ENCODE measurements at regions not wholly inside any gene's neighbourhood (a gene's known extent, or its start where the extent isn't known, plus 50 kb on each side); places are given as distances from the start of the nearest gene placed in this dataset.
"Not testable (repeated sequence)": the region's sequence is repeated elsewhere in the genome, so short reads cannot be mapped to it uniquely, and the experiment has no call there.

DNA sequence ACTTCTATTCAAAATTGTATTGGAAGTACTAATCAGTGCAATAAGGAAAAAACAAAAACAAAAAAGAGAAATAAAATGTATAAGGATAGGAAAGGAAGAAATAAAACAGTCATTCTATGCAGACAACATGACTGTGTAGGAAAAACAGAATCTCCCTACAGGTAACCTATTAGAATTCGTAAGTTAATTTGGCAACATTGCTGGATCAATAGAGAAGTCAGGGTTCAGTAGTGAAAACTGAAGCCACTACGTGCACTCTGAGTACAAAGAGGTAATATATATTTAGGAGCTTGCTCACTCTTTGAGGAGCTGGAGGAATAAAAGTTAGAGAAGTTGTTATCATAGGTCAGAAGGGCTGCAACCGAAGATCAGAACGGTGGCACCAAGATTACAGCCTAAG, 84.0 kb upstream of the BMAL1 start:
- Histone ChIP-seq H3K36me3 (ENCODE audit: control insufficient read depth, insufficient read depth, low read length) (no peaks in the 10 kb centered on the region), H3K4me3 (ENCODE audit: low read depth, low read length) (no peak overlapping the region), H3K27me3 (ENCODE audit: control insufficient read depth, insufficient read depth, low read length) (no peaks in the 10 kb centered on the region)
- TF ChIP-seq, protein P1, sequence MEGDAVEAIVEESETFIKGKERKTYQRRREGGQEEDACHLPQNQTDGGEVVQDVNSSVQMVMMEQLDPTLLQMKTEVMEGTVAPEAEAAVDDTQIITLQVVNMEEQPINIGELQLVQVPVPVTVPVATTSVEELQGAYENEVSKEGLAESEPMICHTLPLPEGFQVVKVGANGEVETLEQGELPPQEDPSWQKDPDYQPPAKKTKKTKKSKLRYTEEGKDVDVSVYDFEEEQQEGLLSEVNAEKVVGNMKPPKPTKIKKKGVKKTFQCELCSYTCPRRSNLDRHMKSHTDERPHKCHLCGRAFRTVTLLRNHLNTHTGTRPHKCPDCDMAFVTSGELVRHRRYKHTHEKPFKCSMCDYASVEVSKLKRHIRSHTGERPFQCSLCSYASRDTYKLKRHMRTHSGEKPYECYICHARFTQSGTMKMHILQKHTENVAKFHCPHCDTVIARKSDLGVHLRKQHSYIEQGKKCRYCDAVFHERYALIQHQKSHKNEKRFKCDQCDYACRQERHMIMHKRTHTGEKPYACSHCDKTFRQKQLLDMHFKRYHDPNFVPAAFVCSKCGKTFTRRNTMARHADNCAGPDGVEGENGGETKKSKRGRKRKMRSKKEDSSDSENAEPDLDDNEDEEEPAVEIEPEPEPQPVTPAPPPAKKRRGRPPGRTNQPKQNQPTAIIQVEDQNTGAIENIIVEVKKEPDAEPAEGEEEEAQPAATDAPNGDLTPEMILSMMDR (IDR thresholded peaks at IDR 0.05; ENCODE audit: insufficient read depth, low read length, poor library complexity, severe bottlenecking), result no peak
- no peak for DNase-seq (ENCODE audit: low read depth)

DNA sequence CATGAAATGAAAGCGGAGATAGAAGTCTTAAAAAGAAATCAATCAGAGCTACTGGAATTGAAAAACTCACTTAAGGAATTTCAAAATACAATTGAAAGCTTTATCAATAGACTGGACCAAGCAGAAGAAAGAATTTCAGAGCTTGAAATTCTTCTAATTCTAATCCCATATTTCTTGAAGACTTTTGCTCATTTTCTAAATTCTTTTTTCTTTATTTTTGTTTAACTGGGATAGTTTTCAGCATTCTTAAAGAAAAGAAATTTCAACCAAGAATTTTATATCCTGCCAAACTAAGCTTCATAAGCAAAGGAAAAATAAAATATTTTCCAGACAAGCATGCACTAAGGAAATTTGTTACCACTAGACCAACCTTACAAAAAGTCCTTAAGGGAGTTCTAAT, 80.2 kb upstream of the BMAL1 start:
- not testable (repeated sequence) for H3K4me3 ChIP-seq (ENCODE audit: low read depth, low read length); H3K27me3 ChIP-seq (ENCODE audit: control insufficient read depth, insufficient read depth, low read length); H3K36me3 ChIP-seq (ENCODE audit: control insufficient read depth, insufficient read depth, low read length); DNase-seq (ENCODE audit: low read depth)

DNA sequence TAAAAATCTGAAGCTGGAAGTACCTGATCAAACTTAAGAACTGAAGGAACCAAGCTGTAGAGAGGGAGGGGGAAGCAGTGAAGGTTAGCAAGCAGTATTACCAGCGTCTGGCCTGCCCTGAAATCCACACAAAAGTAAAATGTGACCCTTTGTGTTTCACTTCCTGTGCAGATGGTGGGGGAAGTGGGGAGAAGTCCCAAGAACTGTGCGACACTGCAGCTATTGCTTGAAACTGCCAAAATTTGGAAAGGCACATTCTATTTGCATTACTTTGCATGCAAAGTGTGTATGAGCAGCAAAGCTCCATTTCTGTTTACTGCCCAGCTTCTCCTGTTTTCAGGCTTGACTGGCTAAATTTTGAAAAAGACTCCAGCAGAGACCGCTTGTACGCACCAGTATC, 72.1 kb upstream of the BMAL1 start:
- DNase-seq (ENCODE audit: low read depth), result no peak
- no peak overlapping the region for H3K4me3 ChIP-seq (ENCODE audit: low read depth, low read length)
- TF ChIP-seq, protein P1 (IDR thresholded peaks at IDR 0.05; ENCODE audit: insufficient read depth, low read length, poor library complexity, severe bottlenecking), result no peak

DNA sequence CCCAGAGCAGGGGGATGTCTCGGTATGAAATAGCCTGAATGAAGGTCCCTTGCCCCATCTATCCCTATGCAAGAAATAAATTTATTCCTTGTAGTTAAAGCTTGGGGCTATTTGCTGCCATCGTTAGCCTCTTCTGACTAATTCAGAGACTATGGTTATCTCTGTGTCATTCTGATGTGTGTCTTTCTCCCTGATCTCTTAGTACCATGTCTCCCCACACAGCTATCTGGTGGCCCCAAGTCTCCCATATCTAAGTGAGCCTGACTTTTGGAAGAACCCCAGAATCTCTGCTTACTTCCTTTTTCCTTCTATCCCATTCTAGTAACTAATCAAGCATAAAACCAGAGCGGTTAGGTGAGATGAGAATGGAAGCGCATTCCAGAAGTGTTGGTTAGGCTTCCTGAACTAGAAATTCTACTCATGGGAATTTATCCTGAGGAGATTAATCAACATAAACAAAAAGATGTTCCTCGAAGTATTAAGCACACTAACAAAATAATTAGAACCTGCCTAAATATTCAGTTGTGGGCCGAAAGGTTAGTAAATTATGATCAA, 71.4 kb upstream of the BMAL1 start:
- H3K27me3 ChIP-seq (ENCODE audit: control insufficient read depth, insufficient read depth, low read length), result no peaks in the 10 kb centered on the region
- no peak overlapping the region for H3K4me3 ChIP-seq (ENCODE audit: low read depth, low read length)
- TF ChIP-seq, protein P1 (IDR thresholded peaks at IDR 0.05; ENCODE audit: insufficient read depth, low read length, poor library complexity, severe bottlenecking), result no peak
- no peaks in the 10 kb centered on the region for H3K36me3 ChIP-seq (ENCODE audit: control insufficient read depth, insufficient read depth, low read length)
- DNase-seq (ENCODE audit: low read depth), result no peak

More for the DNA sequence above, 72.1 kb upstream of the BMAL1 start:
- Histone ChIP-seq H3K36me3 (ENCODE audit: control insufficient read depth, insufficient read depth, low read length) (no peaks in the 10 kb centered on the region), H3K27me3 (ENCODE audit: control insufficient read depth, insufficient read depth, low read length) (no peaks in the 10 kb centered on the region)

DNA sequence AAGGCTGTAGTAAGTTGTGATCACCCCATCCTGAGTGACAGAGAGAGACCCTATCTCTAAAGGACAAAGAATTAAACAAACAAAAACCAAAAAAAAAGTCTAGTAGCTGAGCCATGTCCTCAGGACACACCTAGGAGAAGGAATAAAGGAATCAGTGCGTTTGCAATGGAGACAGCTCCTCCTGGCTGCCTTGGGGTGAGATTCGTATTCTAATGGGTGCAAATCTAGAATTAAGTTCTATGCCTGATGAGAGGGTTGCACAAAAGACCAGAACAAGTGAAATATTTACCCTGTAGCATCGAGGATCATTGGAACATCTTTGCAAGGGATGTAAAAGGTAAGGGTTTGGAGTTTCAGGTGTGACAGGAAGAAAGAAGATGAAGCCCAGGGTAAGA, 70.3 kb upstream of the BMAL1 start:
- no peaks in the 10 kb centered on the region for H3K36me3 ChIP-seq (ENCODE audit: control insufficient read depth, insufficient read depth, low read length)
- DNase-seq (ENCODE audit: low read depth), result no peak
- TF ChIP-seq, protein P1 (IDR thresholded peaks at IDR 0.05; ENCODE audit: insufficient read depth, low read length, poor library complexity, severe bottlenecking), result peak; percentile 23
- H3K27me3 ChIP-seq (ENCODE audit: control insufficient read depth, insufficient read depth, low read length), result no peaks in the 10 kb centered on the region
- H3K4me3 ChIP-seq (ENCODE audit: low read depth, low read length), result no peak overlapping the region

DNA sequence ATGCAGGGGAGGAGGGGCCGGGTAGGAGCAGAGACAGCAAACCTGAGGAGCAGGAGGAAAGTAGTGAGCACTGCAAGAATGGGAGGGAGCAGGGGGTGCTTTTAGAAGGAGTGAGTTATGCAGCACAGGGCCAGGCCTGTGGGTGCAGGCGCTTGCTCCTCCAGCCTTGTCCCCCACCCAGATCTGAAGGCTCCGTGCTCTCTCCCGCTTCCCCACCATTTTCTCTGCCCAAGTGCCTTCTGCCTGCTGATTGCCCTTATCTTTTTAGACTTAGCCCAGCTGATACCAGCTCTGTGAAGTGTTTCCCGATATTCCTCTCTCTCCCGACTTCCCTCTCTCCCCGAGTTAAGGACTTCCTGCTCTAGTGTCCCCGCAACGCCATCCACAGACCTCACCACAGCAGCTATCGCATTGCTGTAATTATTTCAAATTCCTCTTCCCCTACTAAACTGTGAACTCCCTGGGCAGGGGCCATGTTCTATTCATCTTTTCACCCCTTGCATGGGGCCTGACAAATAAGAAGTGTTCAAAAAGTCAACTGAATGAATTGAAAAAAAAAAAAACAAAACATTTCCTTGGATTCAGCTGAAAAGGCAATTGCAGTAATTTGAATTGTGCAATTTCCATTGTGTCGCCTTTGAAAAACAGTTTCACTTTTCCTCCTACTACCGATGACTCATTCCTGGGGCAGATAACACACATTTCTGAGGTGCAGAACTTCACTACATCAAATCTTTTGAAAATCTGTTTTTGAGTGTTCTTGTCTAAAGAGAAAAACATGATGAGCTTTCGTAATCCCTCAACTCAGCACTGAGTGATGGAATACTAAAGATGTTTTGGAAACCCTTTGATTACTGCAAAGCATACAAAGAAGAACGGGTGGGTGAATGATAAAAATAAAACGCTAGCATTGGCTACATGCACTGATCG, 69.7 kb upstream of the BMAL1 start:
- Histone ChIP-seq H3K27me3 (ENCODE audit: control insufficient read depth, insufficient read depth, low read length) (no peaks in the 10 kb centered on the region), H3K36me3 (ENCODE audit: control insufficient read depth, insufficient read depth, low read length) (no peaks in the 10 kb centered on the region), H3K4me3 (ENCODE audit: low read depth, low read length) (no peak overlapping the region)
- peak; percentile 78 for DNase-seq (ENCODE audit: low read depth)
- TF ChIP-seq, protein P1 (IDR thresholded peaks at IDR 0.05; ENCODE audit: insufficient read depth, low read length, poor library complexity, severe bottlenecking), result no peak

All from kidney epithelial cell (primary cell).